ENCODE measurements at regions not wholly inside any gene's neighbourhood (a gene's known extent, or its start where the extent isn't known, plus 50 kb on each side); places are given as distances from the start of the nearest gene placed in this dataset.

DNA sequence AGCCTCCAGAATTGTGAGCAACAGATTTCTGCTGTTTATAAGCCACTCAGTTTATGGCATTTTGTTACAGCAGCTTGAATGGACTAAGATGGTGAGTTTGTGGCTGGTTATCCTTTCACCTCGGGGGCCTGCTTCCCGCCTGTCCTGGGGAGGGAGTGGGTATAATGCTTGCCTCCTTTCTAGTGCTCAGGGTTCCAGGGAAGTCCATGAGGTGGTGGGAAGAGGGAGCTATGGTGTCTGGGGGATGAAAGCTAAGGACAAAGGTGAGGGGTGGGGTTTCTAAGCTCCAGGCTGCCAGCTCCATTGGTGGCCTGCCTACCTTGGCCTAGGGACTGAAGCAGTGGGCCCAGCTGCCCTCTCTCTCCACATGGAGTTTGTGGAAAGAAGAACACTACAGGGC, 50.2 kb upstream of the SDK2 start:
- no peak for DNase-seq (ENCODE audit: low read depth in 2 of 2)

DNA sequence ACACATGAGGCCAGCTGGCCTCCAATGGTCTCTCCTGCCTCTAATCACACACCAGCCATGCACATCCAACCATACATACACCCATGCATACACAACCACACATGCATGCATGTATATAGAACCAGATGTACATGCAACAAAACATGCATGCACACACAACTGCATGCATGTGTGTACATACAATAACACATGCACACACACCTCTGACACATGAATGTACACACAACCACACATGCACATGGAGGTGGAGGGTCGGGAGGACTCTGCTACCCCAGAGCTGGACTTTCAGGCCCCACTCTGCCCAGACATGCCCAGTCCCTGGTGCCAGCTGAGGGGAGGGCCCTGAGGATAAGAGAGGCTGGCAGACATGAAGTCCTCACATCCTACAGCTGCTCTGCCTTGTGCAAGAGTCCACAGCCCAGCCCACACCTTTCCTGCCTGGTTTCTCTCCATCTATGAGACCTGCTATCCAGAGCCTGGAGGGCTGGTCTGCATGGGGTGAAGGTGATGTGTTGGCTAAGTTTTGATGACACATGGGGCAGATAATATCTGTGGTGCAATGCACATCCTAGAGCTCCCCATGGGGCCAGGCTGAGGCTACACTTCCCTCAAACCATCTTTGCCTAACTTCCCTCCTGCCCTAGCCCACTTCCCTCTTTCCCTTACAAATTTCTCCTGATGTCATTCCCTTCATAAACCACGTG, 50.9 kb upstream of the SDK2 start:
- no peak for DNase-seq (ENCODE audit: low read depth in 2 of 2)

DNA sequence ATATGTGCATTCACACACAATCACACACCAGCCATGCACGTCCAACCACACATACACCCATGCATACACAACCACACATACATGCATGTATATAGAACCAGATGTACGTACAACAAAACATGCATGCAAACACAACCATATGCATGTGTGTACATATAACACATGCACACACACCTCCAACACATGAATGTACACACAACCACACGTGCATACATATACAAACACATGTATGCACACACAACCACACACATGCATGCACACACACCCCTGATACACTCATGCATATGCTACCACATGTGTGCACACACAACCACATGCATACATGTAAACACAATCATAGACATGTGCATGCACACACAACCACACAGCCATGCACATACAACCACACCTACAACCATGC, 52.0 kb upstream of the SDK2 start:
- DNase-seq (ENCODE audit: low read depth in 2 of 2) = no peak

DNA sequence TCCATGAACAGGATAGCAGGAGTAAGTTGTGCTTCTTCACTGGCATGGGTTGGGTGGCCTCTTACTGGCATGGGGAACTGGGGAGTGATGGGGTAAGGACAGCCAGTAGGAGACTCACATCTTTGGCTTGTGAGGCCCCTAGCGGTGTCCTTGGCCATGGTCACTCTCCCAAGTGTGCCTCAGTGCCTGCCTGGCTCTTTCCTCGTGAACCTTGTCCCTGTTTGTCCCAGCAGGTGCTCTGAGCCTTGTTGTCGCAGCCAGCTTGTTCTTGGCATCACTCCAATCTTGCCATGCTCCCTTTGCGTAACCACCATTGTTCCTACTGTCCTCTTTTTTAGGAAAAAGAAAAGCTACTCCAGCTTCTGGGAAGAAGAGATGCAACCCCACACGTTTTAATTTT, 53.6 kb upstream of the SDK2 start:
- DNase-seq (ENCODE audit: low read depth in 2 of 2) = no peak

DNA sequence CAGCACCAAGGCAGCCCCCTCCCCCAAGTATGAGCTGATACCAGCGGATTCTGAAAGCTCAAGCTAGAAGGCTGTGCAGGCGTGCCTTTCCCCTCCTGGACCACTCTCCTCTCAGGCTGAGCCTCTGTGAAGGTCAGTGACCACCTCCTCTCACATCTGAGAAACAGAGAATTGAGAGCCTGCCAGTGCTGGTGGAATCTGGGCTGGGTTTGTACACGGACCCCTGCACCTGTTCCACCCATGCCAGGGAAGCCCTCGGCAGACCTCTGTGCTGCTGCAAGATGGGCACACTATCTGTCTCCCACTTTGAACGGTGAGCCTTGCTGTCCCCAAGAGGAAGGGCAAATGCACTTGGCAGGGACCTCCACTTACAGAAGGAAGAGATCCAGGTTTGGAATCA, 54.7 kb upstream of the SDK2 start:
- DNase-seq (ENCODE audit: low read depth in 2 of 2) = no peak

DNA sequence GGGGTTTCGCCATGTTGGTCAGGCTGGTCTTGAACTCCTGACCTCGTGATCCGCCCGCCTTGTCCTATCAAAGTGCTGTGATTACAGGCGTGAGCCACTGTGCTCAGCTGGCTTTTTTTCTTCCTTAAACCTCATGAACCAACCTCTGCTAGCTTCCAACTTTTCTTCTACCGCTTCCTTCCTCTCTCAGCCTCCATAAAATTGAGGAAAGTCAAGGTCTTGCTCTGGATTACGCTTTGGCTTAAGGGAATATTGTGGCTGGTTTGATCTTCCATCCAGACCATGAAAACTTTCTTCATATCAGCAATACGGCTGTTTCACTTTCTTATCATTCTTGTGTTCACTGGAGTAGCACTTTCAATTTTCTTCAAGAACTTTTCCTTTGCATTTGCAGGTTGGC, 57.5 kb upstream of the SDK2 start:
- no peak for DNase-seq (ENCODE audit: low read depth in 2 of 2)

DNA sequence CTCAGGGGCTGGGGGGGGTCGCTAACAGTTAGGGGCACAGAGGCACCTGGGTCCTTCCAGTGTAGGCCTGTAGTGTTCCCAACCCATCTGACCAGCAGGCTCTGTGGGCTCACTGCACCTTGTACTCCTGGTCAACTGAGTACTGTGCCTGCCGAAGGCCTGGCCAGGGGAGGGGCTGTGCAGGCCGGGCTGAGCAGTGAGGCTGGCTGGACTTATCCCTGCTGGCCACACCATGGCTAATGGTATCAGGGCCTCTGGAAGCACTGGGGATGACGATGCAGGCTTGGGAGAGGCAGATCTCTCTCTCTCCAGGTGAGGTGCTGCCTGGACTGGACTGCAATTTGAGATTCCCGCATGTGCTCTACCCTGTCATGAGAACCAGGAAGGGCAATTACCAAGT, 58.9 kb upstream of the SDK2 start:
- no peak for DNase-seq (ENCODE audit: low read depth in 2 of 2)

DNA sequence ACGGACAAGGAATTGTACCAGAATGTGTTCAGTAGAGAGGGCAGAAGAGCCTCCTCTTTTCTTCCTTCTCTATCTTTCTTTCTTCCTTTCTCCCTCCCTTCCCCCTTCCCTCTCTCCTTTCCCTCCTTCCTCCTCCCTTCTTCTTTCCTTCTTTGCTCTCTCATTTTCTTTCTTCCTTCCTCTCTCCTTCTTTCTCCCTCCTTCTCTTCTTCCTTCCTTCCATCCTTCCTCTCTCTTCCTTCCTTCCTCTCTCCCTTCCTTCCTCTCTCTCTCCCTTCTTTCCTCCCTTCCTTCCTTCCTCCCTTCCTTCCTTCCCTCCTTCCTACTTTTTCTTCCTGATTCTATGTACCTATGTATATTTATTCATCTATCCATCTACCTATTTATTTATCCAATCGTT, 59.7 kb upstream of the SDK2 start:
- DNase-seq (ENCODE audit: low read depth in 2 of 2) = no peak

DNA sequence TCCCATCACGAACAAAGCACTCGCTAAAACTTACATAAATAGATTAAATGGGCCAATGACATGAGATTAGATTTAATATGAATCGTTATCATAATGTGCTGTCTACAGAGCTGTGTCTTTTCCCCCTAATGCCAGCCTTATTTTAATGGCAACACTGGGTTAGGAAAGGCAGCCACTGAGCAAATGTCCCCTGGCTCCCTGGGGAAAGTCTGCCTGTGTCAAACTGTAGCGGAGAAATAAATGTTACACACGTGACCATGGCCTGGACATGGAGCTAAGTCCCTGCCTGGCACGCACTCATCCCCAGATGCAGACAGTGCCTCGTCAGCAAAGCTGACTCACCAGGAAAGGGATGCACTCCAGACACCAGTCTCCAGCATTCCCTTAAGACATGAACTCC, 61.3 kb upstream of the SDK2 start:
- no peak for DNase-seq (ENCODE audit: low read depth in 2 of 2)

DNA sequence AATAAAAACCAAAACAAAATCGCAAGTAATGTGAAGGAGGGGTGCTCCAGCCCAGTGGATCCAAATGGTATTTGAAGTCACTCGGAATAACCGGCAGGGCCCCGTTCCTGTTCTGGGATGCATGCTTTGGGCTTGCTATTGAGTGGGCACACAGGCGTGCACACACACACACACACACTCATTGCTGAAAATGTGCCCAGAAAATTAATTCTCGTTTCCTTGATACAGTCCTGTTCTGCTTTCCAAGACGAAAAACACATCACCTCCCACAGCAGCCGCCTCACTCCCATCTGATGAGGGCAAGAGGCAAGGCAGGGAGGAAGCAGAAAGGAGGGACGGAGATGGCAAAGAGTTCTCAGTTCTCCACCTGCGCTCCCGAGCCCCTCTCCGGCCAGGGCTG, 62.2 kb upstream of the SDK2 start:
- no peak for DNase-seq (ENCODE audit: low read depth in 2 of 2)

DNA sequence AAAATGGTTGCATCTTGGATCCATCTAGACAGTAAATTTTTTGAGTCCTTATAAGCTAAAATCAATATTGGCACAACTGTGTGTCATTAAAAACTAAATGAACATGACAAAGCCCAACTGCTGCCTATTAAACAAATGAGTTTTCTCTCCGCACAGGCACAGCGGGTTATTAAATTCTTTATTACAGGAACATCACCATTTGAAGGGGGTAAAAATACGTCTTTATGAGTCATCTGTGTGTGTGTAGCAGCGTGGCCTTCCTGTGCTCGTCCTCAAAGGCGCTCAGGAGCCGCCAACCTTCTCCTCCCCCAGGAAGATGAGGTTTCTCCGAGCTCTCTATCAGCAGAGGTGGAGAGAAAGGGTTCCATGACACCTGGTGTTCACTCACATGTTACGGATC, 62.6 kb upstream of the SDK2 start:
- DNase-seq (ENCODE audit: low read depth in 2 of 2) = no peak

DNA sequence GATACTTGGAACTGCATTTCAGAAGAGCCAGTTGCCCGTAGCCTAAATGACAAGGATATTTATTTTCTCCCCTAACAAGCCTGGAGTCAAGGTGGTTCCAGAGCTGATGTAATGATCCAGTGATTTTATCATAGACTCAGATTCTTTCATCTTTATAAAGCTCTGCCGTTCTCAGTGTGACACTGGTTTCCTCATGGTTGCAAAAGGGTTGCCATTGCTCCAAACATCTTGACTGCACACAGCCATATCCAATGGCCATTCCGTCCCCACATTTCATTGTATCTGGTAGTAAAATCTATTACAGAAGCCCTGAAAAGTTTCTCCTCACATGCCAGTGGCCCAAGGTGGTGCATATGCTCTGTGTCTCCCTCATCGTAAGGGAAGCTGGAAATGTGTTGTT, 63.1 kb upstream of the SDK2 start:
- no peak for DNase-seq (ENCODE audit: low read depth in 2 of 2)

DNA sequence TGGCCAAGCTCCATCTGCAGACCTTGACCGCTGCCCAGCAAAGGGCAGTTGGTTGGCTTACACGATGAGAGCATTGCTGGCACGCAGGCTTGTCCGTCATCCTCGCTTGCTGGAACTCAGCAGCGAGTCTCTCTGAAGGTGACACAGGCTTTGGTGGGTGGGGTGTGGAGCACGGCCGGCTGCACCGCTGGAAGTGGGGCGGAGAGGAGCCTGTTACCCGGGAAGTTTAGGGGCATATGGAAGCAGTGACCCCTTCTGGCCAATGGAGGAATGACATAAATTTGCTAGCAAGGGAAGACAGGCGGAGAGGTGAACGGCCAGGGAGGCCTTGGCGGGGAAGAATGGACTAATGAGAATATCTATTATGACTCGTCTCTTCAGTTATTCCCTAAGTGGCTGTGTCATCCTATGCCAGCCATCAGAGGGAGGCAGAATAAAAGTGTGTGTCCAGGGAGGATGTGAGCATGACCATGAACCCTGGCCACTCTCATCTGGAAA, 65.9 kb upstream of the SDK2 start:
- peak; percentile 17 to 46 for DNase-seq (ENCODE audit: low read depth in 2 of 2)

DNA sequence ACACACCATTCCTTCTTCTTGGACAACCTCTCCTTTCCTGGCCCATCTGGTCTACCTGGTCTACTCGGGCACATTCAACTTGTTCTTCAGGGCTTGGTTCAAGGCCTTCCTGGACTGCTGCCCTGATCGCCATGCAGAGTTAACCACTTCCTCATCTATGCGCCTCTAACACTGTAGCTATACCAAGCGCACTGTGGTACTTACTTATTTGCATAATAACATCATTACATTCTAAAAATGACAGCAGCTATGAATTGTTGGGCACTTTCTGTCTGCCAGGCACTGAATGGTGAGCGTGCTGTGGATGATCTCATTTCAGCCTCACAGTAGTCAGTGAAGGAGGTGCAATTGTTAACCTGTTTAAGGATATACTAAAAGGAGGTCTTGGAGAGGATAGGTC, 66.9 kb upstream of the SDK2 start:
- no peak for DNase-seq (ENCODE audit: low read depth in 2 of 2)

DNA sequence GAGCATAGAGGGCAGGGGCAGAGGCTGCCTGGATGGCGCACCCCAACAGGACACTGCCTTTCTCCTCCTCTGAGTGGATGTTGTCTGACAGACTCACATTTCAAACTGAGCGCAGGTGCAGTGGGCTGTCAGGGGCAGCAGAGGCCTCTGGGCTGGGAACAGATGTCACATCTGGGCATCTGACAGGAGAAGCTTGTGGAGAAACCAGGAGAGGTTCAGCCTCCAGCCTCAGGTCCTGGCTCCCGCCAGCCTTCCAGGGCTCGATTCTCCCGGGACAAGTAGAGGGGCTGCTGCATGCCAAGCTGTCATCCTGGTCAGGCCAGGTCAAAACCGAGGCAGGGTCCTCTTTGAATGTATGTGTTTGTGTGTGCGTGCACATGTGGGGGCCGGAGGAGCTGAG, 67.7 kb upstream of the SDK2 start:
- DNase-seq (ENCODE audit: low read depth in 2 of 2) = no peak

DNA sequence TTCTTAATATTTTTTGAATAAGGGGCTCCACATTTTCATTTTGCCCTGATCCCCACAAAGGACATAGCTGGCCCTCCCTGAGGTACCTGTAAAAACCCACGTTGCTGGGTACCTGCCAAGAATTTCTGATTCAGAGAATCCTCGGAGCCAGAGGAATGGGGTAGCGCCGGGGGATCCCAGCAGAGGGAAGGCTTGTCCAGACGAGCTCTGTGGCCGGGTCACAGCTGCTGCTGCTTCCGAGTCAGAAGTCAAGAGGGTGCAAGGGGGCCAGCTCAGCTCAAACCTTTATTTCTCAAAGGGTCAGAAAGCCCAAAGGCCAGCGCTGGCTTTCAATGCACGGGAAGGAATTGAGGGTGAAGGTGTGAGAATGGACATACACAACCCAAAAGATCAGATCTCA, 68.9 kb upstream of the SDK2 start:
- DNase-seq (ENCODE audit: low read depth in 2 of 2) = no peak

DNA sequence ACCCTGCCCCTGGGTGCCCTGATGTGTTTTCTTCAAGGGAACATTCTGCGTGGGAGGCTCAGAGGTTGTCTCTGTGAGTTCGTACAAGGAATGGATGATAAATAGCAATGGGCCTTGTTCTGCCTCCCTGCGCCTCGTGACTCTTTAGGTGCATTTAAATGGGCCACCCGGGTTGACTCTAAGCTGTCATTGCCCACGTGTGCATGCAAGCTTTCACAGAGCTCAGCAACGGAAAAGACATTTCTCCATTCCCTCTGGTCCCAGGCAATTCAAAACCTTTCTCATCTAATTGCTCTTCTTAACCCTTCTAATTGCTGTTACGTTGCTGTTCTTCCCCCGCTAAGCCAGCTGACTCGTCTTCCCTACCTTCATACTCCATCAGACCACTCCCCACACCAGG, 71.5 kb upstream of the SDK2 start:
- DNase-seq (ENCODE audit: low read depth in 2 of 2) = no peak

DNA sequence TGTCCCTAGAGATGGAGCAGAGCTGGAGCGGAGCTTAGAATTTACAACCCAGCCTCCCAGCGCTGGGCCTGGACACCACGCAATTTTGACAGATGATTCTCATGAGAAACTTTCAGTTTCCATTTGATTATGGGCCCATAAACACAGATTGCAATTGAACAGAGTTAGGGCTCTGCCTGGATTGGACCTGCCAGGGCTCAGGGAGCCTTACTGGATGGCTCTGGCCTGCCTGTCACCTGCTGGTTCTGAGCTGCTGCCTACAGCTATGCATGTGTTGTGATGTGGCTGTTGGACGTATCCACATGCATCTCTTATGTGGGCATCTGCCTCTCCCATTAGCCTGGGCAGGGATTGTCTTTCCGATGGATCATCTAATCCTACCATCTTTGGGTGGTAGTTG, 73.4 kb upstream of the SDK2 start:
- DNase-seq (ENCODE audit: low read depth in 2 of 2) = no peak

DNA sequence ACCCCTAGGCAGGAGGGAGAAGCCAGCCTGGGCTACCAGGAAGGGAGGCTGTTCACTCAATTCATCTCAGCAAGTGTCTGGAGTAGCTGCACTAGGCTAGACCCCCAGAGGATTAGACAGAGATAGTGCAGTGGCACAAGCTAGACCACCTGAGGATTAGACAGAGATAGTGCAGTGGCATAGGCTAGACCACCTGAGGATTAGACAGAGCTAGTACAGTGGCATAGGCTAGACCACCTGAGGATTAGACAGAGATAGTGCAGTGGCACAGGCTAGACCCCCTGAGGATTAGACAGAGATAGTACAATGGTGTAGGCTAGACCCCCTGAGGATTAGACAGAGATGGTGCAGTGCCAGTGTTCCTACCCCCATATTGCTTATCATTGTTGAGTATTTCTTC, 74.1 kb upstream of the SDK2 start:
- no peak for DNase-seq (ENCODE audit: low read depth in 2 of 2)

DNA sequence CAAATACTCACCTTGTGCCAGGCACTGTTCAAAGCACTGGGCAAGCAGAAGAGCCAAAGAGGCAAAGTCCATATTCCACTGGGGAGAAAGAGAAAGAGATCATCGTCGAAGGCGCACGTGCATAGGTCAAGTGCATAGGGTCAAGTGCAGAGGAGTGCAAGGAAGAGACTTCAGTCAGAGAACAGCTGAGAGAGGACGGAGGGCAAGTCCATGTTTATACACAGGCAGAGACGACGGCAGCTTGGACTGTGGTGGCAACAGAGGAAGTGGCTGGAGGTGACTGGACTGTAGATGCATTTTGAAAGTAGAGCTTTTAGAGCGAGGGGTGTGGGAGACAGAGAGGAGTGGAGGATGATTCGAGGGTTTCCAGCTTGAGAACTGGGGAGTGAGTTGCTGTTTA, 74.7 kb upstream of the SDK2 start:
- DNase-seq (ENCODE audit: low read depth in 2 of 2) = no peak

DNA sequence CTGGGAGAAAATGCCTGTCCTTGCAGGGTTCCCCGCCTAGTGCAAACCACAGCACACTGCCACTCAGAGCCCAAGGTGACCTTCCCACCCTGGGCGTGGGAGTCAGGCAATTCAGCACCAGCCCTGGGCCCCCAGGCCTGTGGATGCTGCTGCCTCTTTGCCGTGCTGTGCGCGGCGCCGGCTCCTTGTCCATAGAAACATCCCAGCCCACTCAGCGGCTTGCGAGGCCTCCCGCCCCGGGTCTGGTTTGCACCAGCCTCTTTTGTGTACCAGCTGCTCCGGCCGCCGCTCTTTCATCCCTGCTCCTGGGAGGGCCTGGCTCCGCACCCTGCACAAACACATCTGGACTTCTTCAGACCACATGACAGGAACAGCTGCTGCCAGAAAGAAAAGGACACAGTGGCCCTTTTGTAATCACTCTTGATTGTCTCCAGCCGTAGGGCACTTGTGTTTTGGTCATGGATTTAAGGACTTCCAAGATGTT, 75.4 kb upstream of the SDK2 start:
- no peak for DNase-seq (ENCODE audit: low read depth in 2 of 2)

DNA sequence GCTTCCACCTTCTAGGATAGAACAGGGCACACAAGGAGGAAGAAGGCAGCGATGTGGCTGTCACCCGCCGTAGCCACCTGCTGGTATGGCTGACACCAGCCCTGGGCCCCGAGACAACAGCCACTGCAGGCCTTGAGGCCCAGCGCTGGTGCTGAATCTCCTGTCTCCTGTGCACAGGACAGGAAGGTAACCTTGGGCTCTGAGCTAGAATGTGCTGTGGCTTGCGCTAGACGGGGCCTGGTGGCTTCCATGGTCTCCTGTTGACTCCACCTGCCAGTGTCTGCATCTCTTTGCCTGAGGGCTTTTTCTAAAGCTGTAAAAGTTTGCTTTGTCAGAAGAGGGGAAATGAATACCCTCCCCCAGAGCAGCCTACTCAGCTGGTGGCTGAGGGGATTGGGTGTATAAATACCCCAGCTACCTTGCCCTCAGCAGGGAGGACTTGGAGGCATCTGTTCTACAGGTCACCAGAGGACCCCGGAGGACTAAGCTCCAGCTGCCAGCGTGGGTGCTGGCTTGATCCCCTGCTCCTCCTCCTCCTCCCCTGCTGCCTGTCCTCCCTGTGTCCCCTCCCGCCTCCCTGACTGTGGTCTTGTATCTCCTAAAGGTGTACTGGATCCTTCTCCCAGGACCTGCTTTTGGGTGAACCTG, 76.1 kb upstream of the SDK2 start:
- DNase-seq (ENCODE audit: low read depth in 2 of 2) = peak in 1 of 2 donors; percentile 19

DNA sequence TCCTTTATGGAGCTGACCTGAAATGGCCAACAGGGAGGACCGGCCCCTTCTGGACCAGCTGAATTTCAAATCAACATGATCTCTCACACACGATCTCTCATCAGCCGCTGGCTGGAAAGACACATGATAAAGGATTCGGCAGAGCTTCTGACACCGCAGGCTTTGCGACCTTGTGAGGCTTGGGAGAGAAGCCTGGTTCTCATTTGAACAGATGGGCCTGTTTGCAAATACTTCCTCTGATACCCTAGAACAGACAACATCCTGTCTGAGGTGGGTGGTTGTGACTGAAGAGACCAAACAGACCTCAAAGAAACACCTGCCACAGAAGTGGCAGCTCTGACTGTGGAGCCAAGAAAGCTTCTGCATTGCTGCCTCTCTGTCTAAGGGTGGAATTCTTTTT, 77.9 kb upstream of the SDK2 start:
- no peak for DNase-seq (ENCODE audit: low read depth in 2 of 2)

DNA sequence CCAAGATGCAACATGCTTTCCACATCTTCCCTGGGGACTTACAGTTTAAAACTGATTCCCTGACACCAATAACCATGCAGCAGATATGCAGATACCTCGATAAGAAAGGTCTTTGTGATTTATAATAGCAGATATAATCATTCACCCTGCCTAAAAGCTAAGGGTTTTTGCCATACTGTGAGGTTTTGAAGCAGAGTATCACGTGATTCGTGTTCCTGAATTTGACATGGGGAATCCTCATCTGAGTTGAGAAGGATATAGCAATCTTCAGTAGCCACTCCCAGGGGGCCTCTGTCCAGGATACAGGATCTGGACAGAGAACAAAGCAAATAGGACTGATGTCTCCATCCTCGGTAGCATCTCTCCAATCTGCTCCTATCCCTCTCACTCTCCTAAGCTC, 79.1 kb upstream of the SDK2 start:
- DNase-seq (ENCODE audit: low read depth in 2 of 2) = no peak
